H1 (cell line): ENCODE measurements at regions not wholly inside any gene's neighbourhood (a gene's known extent, or its start where the extent isn't known, plus 50 kb on each side); places are given as distances from the start of the nearest gene placed in this dataset.

Experiments
- CTCF ChIA-PET: fragments of 300-600 bp; sonication (Branson Sonifier 250); formaldehyde crosslinking; loops from one replicate; lab custom pipeline; 2021; ENCODE audit not compliant: partially characterized antibody; lab: Charles Lee
- POLR2A ChIA-PET: fragments of 300-600 bp; sonication (Branson Sonifier 250); formaldehyde crosslinking; loops from one replicate; lab custom pipeline; 2021; ENCODE audit warnings: inconsistent platforms; ENCODE audit not compliant: partially characterized antibody; lab: Charles Lee
- DNase-seq, 2 experiments: peaks; one replicate each; pipeline versions ENCODE4 v3.0.0 to v3.0.0-alpha.2; 2010 to 2022; ENCODE audit warnings: low spot score in 2 of 2, low read depth in 1 of 2, mixed read lengths in 1 of 2
- FAIRE-seq: peaks from 2 replicates; lab custom pipeline; 2011; peaks lifted over from hg19 to GRCh38; lab: Jason Lieb, UNC
- H2AFZ ChIP-seq: 2 replicates; pipeline ENCODE4 v1.8.1; 2012; ENCODE audit warnings: low read length, inconsistent platforms
- H2AK5ac ChIP-seq: 2 replicates; pipeline ENCODE4 v1.6.1; 2013; ENCODE audit warnings: low read depth, low read length
- H2BK120ac ChIP-seq: replicated peaks from 2 replicates; pipeline ENCODE3; 2013; ENCODE audit warnings: low read depth, low read length, inconsistent platforms
- H2BK12ac ChIP-seq: 2 replicates; pipeline ENCODE4 v1.6.1; 2013; ENCODE audit warnings: low read depth, low read length
- H2BK15ac ChIP-seq: 2 replicates; pipeline ENCODE4 v1.6.1; 2013; ENCODE audit warnings: low read length
- H2BK20ac ChIP-seq: 2 replicates; pipeline ENCODE4 v1.6.1; 2013; ENCODE audit warnings: low read length
- H2BK5ac ChIP-seq: 2 replicates; pipeline ENCODE4 v1.6.1; 2013; ENCODE audit warnings: low read depth, low read length
- H3K14ac ChIP-seq: 2 replicates; pipeline ENCODE4 v1.6.1; 2013; ENCODE audit warnings: inconsistent platforms; ENCODE audit not compliant: insufficient read length
- H3K18ac ChIP-seq: 2 replicates; pipeline ENCODE4 v1.6.1; 2013; ENCODE audit warnings: low read length; ENCODE audit errors: extremely low read depth
- H3K23ac ChIP-seq: 2 replicates; pipeline ENCODE4 v1.6.1; 2013; ENCODE audit warnings: inconsistent platforms; ENCODE audit not compliant: insufficient read length
- H3K23me2 ChIP-seq: 2 replicates; pipeline ENCODE4 v1.6.1; 2013; ENCODE audit warnings: low read depth, low read length
- H3K27ac ChIP-seq: 2 replicates; pipeline ENCODE4 v1.6.1; 2011; ENCODE audit warnings: low read depth, low read length, inconsistent platforms
- H3K27me3 ChIP-seq, 4 experiments: replicated peaks in 1 of 4; 1 replicate in 1 of 4; 2 replicates in 3 of 4; pipeline versions ENCODE4 v1.6.1 to v1.8.1; 2011 to 2013; ENCODE audit warnings: low read length in 3 of 4, mild to moderate bottlenecking in 3 of 4, inconsistent platforms in 2 of 4, mixed read lengths in 2 of 4, moderate library complexity in 1 of 4; ENCODE audit not compliant: control insufficient read depth in 3 of 4, insufficient read depth in 3 of 4; ENCODE audit errors: extremely low read depth in 1 of 4
- H3K36me3 ChIP-seq, 4 experiments: 2 replicates each; pipeline versions ENCODE4 v1.6.1 to v1.8.1; 2011 to 2013; ENCODE audit warnings: mild to moderate bottlenecking in 4 of 4, low read length in 3 of 4, moderate library complexity in 2 of 4, control low read depth in 1 of 4, inconsistent platforms in 1 of 4; ENCODE audit not compliant: insufficient read depth in 4 of 4, control insufficient read depth in 2 of 4
- H3K4ac ChIP-seq: replicated peaks from 2 replicates; pipeline ENCODE3; 2013; ENCODE audit warnings: low read length, low read depth, mixed read lengths, inconsistent platforms; ENCODE audit not compliant: insufficient read length
- H3K4me1 ChIP-seq, 4 experiments: replicated peaks in 1 of 4; 1 replicate in 1 of 4; 2 replicates in 3 of 4; pipeline versions ENCODE4 v1.6.1 to v1.8.1; 2011 to 2013; ENCODE audit warnings: low read length in 3 of 4, inconsistent platforms in 2 of 4, mixed read lengths in 1 of 4; ENCODE audit not compliant: insufficient read depth in 4 of 4, control insufficient read depth in 3 of 4
- H3K4me2 ChIP-seq, 2 experiments: 2 replicates each; pipeline versions ENCODE4 v1.6.1 to v1.8.1; 2011 to 2013; ENCODE audit warnings: low read depth in 2 of 2, low read length in 2 of 2, control low read depth in 1 of 2, inconsistent platforms in 1 of 2, mild to moderate bottlenecking in 1 of 2; ENCODE audit not compliant: insufficient read depth in 1 of 2
- H3K4me3 ChIP-seq, 4 experiments: fragments of 200-600, 300-600 bp in 1 of 4; sonication (generic), shearing (Covaris generic), sonication (Bioruptor Twin) in 1 of 4; 2 replicates each; pipeline versions ENCODE4 v1.5.1 to v1.8.1; 2011 to 2016; ENCODE audit warnings: low read length in 4 of 4, low read depth in 3 of 4, control low read depth in 2 of 4, inconsistent platforms in 2 of 4, mild to moderate bottlenecking in 2 of 4, mixed read lengths in 1 of 4, moderate library complexity in 1 of 4; ENCODE audit not compliant: insufficient read depth in 2 of 4; ENCODE audit errors: extremely low read depth in 1 of 4
- H3K56ac ChIP-seq: replicated peaks from 2 replicates; pipeline ENCODE3; 2013; ENCODE audit warnings: low read depth, mild to moderate bottlenecking, mixed read lengths, low read length, inconsistent platforms; ENCODE audit not compliant: insufficient read length
- H3K79me1 ChIP-seq: 2 replicates; pipeline ENCODE4 v1.6.1; 2013; ENCODE audit warnings: low read depth, low read length, control low read depth
- H3K79me2 ChIP-seq, 2 experiments: 2 replicates each; pipeline versions ENCODE4 v1.6.1 to v1.8.1; 2012 to 2013; ENCODE audit warnings: low read length in 2 of 2, mild to moderate bottlenecking in 2 of 2, inconsistent platforms in 1 of 2; ENCODE audit not compliant: insufficient read depth in 2 of 2, control insufficient read depth in 1 of 2
- H3K9ac ChIP-seq, 4 experiments: replicated peaks in 1 of 4; 1 replicate in 1 of 4; 2 replicates in 3 of 4; pipeline versions ENCODE4 v1.6.1 to v1.8.1; 2011 to 2013; ENCODE audit warnings: low read depth in 3 of 4, low read length in 3 of 4, control low read depth in 2 of 4, mild to moderate bottlenecking in 2 of 4, moderate library complexity in 2 of 4, inconsistent platforms in 1 of 4; ENCODE audit errors: extremely low read depth in 1 of 4
- H3K9me3 ChIP-seq, 2 experiments: 2 replicates each; pipeline versions ENCODE4 v1.6.1 to v1.8.1; 2012 to 2013; ENCODE audit warnings: mild to moderate bottlenecking in 2 of 2, moderate library complexity in 2 of 2, control low read depth in 1 of 2, inconsistent platforms in 1 of 2, low read depth in 1 of 2, low read length in 1 of 2, mixed read lengths in 1 of 2; ENCODE audit not compliant: insufficient read depth in 2 of 2
- H4K20me1 ChIP-seq, 2 experiments: replicated peaks in 1 of 2; 2 replicates each; pipeline versions ENCODE3 to v1.8.1; 2011 to 2013; ENCODE audit warnings: inconsistent platforms in 2 of 2, low read length in 2 of 2, mild to moderate bottlenecking in 1 of 2; ENCODE audit not compliant: insufficient read depth in 2 of 2, control insufficient read depth in 1 of 2
- H4K5ac ChIP-seq: 2 replicates; pipeline ENCODE4 v1.6.1; 2013; ENCODE audit warnings: low read length, low read depth, mixed read lengths, inconsistent platforms; ENCODE audit not compliant: insufficient read length
- H4K8ac ChIP-seq: 2 replicates; pipeline ENCODE4 v1.8.0; 2013; ENCODE audit warnings: mild to moderate bottlenecking, moderate library complexity, low read length, inconsistent platforms; ENCODE audit not compliant: insufficient read depth; ENCODE audit errors: extremely low read depth
- H4K91ac ChIP-seq: replicated peaks from 2 replicates; pipeline ENCODE3; 2013; ENCODE audit warnings: low read length, mixed read lengths, inconsistent platforms; ENCODE audit not compliant: insufficient read length
- ASH2L ChIP-seq: fragments of 200-600, 300-600 bp; sonication (generic); IDR thresholded peaks from one replicate; pipeline ENCODE4 v1.7.1; 2017; ENCODE audit warnings: low read length
- EZH2 ChIP-seq: fragments of 200-600 bp; sonication (generic); IDR thresholded peaks from 2 replicates; pipeline ENCODE4 v1.7.1; 2012; ENCODE audit warnings: low read depth, mild to moderate bottlenecking, moderate library complexity, low read length, inconsistent platforms; ENCODE audit not compliant: severe bottlenecking
- HDAC2 ChIP-seq, 2 experiments: fragments of 300-600 bp in 1 of 2; sonication (generic) in 1 of 2; IDR thresholded peaks; 2 replicates each; pipeline ENCODE4 v1.6.1; 2011 to 2012; ENCODE audit warnings: low read depth in 2 of 2, low read length in 2 of 2, mild to moderate bottlenecking in 2 of 2, moderate library complexity in 2 of 2, borderline replicate concordance in 1 of 2, inconsistent platforms in 1 of 2
- HDAC6 ChIP-seq: IDR thresholded peaks from one replicate; pipeline ENCODE4 v1.7.1; 2012; ENCODE audit warnings: low read depth, mild to moderate bottlenecking, inconsistent platforms, low read length, moderate library complexity
- JUND ChIP-seq: IDR thresholded peaks from 2 replicates; pipeline ENCODE4 v1.6.1; 2011; ENCODE audit warnings: mild to moderate bottlenecking, improper control_type of control experiment, low read length
- MAFK ChIP-seq: IDR thresholded peaks from 2 replicates; pipeline ENCODE4 v1.6.1; 2012; ENCODE audit warnings: low read depth, mild to moderate bottlenecking, improper control_type of control experiment, low read length
- NANOG ChIP-seq: IDR thresholded peaks from 2 replicates; pipeline ENCODE4 v1.6.1; 2011; ENCODE audit warnings: low read length, low read depth, mild to moderate bottlenecking, inconsistent platforms; ENCODE audit not compliant: insufficient read depth, poor library complexity, severe bottlenecking
- POU5F1 ChIP-seq: IDR thresholded peaks from 2 replicates; pipeline ENCODE4 v1.6.1; 2011; ENCODE audit warnings: low read depth, mild to moderate bottlenecking, low read length, moderate library complexity
- RBBP5 ChIP-seq: IDR thresholded peaks from 2 replicates; pipeline ENCODE4 v1.7.1; 2012; ENCODE audit warnings: low read depth, mild to moderate bottlenecking, inconsistent platforms, low read length, moderate library complexity, borderline replicate concordance
- SP4 ChIP-seq: IDR thresholded peaks from 2 replicates; pipeline ENCODE4 v1.6.1; 2012; ENCODE audit warnings: low read length, inconsistent platforms
- YY1 ChIP-seq: IDR thresholded peaks from 2 replicates; pipeline ENCODE4 v1.6.1; 2011; ENCODE audit warnings: low read depth, mild to moderate bottlenecking, low read length
- WGBS, 2 experiments: shearing (Covaris generic) in 1 of 2; methylation state at CpG; one replicate each; pipeline versions ENCODE4 v1.1.6 to v1.1.7; 2013 to 2015; ENCODE audit warnings: low lambda C conversion rate in 2 of 2, mixed read lengths in 2 of 2, inconsistent platforms in 1 of 2, low coverage in 1 of 2, missing lambda C conversion rate in 1 of 2; ENCODE audit not compliant: insufficient replicate concordance in 2 of 2, insufficient coverage in 1 of 2, insufficient read length in 1 of 2; ENCODE audit errors: extremely low coverage in 1 of 2, missing lambda C conversion rate in 1 of 2; 5-methylcytosine and 5-hydroxymethylcytosine counted together
- TF ChIP-seq, protein P1 (sequence below): IDR thresholded peaks from 2 replicates; pipeline ENCODE4 v1.6.1; 2011; ENCODE audit warnings: low read length, improper control_type of control experiment

DNA sequence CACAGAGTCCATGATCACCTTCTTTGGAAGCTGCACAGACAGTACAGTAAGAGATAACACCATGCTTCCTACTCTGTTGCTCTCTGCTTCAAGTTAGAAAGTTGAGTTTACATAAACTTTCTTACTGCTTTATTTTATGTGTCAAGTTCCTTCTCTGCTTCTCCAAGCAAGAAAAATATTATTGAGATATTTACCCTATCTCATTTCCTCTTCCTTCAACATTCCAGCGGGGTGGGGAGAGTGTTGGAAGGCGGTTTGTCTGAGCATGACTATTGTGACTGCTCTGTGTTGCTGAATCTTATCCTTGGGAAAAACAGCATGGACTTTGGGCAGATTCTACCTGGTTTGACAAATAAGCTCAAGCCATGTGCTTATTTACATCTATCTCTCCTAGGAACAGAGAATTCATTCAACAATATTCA, 66.9 kb upstream of the EPB41L4A start:
- Histone ChIP-seq H3K4me2 (no peak overlapping the region), H2AFZ (no peak overlapping the region), H3K9ac (no peak overlapping the region), H3K14ac (no peak overlapping the region), H2BK12ac (no peak overlapping the region), H3K4ac (no peak overlapping the region), H4K5ac (no peak overlapping the region), H3K79me2 (no peaks in the 10 kb centered on the region), H3K79me1 (no peaks in the 10 kb centered on the region), H3K4me1 (no peaks in the 10 kb centered on the region), H4K8ac (no peak overlapping the region), H2AK5ac (no peak overlapping the region), H3K23ac (no peak overlapping the region), H3K27ac (no peak overlapping the region), H2BK20ac (no peak overlapping the region), H3K36me3 (no peaks in the 10 kb centered on the region), H3K23me2 (no peaks in the 10 kb centered on the region), H4K91ac (no peak overlapping the region), H2BK120ac (no peak overlapping the region), H4K20me1 (no peaks in the 10 kb centered on the region), H2BK15ac (no peak overlapping the region), H3K18ac (no peak overlapping the region), H3K56ac (no peak overlapping the region), H3K27me3 (no peaks in the 10 kb centered on the region), H3K9me3 (no peaks in the 10 kb centered on the region; a peak in 1 of 4 replicates), H3K4me3 (no peak overlapping the region), H2BK5ac (no peak overlapping the region)
- POLR2A ChIA-PET, result no interaction called here
- DNase-seq, result no peak
- 79% methylated on average over 2 of the region's 2 CpGs; no CpG with 5 or more reads in 1 of the 2 experiments for WGBS, 2 experiments
- FAIRE-seq, result no peak
- CTCF ChIA-PET, result interaction anchor here (0.8 to 2.1 kb wide), 3 partner anchors 8 to 24 kb away, joined by 5 to 10 read pairs (median 5); no protein-coding TSS in a partner anchor
- no peak for TF ChIP-seq RBBP5
- TF ChIP-seq, protein P1, sequence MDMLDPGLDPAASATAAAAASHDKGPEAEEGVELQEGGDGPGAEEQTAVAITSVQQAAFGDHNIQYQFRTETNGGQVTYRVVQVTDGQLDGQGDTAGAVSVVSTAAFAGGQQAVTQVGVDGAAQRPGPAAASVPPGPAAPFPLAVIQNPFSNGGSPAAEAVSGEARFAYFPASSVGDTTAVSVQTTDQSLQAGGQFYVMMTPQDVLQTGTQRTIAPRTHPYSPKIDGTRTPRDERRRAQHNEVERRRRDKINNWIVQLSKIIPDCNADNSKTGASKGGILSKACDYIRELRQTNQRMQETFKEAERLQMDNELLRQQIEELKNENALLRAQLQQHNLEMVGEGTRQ, result no peak
- TF ChIP-seq HDAC6, result no peak
- TF ChIP-seq HDAC2 (IDR thresholded peaks at IDR 0.05; ENCODE audit: borderline replicate concordance in 1 of 2, low read depth in 2 of 2, low read length in 2 of 2), result no peak
- no peak for TF ChIP-seq YY1
- no peak for TF ChIP-seq POU5F1
- TF ChIP-seq ASH2L, result no peak
- TF ChIP-seq EZH2, result no peak
- no peak for TF ChIP-seq SP4
- no peak for TF ChIP-seq MAFK
- TF ChIP-seq NANOG, result no peak
- TF ChIP-seq JUND, result no peak
